GM12878 (cell line): ENCODE measurements at regions not wholly inside any gene's neighbourhood (a gene's known extent, or its start where the extent isn't known, plus 50 kb on each side); places are given as distances from the start of the nearest gene placed in this dataset.
"Not testable (repeated sequence)": the region's sequence is repeated elsewhere in the genome, so short reads cannot be mapped to it uniquely, and the experiment has no call there.

ENCODE experiments used
- BCL11A ChIP-seq: IDR thresholded peaks from 2 replicates; pipeline ENCODE4 v1.6.1; 2011; ENCODE audit warnings: low read depth, low read length
- CREM ChIP-seq: IDR thresholded peaks from 2 replicates; pipeline ENCODE4 v1.6.1; 2014; ENCODE audit warnings: antibody characterized with exemption, low read depth
- RAD21 ChIP-seq: IDR thresholded peaks from 2 replicates; pipeline ENCODE4 v1.6.1; 2011; ENCODE audit warnings: mild to moderate bottlenecking, low read depth, low read length, moderate library complexity; ENCODE audit not compliant: insufficient read depth
- TAF1 ChIP-seq: IDR thresholded peaks from 2 replicates; pipeline ENCODE4 v1.6.1; 2011; ENCODE audit warnings: mild to moderate bottlenecking, low read depth, low read length, borderline replicate concordance
- TF ChIP-seq, protein P1 (sequence below), 3 experiments: IDR thresholded peaks in 2 of 3; conservative IDR thresholded peaks in 1 of 3; 2 replicates each; pipeline ENCODE4 v1.5.1; 2011; ENCODE audit warnings: low read depth in 3 of 3, low read length in 3 of 3, mild to moderate bottlenecking in 3 of 3, control low read depth in 2 of 3, moderate library complexity in 2 of 3, inconsistent platforms in 1 of 3, mixed read lengths in 1 of 3; ENCODE audit not compliant: control insufficient read depth in 2 of 3, insufficient read depth in 1 of 3; ENCODE audit errors: extremely low read depth in 1 of 3
- TF ChIP-seq, protein P2 (sequence below): IDR thresholded peaks from 2 replicates; pipeline ENCODE4 v1.6.1; 2011; ENCODE audit warnings: low read depth, low read length, improper control_type of control experiment, borderline replicate concordance
- TF ChIP-seq, protein P3 (sequence below): IDR thresholded peaks from 2 replicates; pipeline ENCODE4 v1.6.1; 2011; ENCODE audit warnings: low read depth, mild to moderate bottlenecking, low read length, moderate library complexity, borderline replicate concordance; ENCODE audit errors: extremely low read depth

DNA sequence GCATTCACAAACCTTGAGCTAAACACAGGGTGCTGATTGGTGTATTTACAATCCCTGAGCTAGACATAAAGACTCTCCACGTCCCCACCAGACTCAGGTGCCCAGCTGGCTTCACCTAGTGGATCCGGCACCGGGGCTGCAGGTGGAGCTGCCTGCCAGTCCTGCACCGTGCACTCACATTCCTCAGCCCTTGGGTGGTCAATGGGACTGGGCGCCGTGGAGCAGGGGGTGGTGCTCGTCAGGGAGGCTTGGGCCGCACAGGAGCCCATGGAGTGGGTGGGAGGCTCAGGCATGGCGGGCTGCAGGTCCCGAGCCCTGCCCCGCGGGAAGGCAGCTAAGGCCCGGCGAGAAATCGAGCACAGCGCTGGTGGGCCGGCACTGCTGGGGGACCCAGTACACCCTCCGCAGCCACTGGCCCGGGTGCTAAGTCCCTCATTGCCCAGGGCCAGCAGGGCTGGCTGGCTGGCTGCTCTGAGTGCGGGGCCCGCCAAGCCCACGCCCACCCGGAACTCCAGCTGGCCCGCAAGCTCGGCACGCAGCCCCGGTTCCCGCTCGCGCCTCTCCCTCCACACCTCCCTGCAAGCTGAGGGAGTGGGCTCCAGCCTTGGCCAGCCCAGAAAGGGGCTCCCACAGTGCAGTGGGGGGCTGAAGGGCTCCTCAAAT is 622.2 kb upstream of the ADGRL2 start:
- not testable (repeated sequence) for TF ChIP-seq BCL11A, TAF1, CREM, RAD21
- TF ChIP-seq, protein P1, sequence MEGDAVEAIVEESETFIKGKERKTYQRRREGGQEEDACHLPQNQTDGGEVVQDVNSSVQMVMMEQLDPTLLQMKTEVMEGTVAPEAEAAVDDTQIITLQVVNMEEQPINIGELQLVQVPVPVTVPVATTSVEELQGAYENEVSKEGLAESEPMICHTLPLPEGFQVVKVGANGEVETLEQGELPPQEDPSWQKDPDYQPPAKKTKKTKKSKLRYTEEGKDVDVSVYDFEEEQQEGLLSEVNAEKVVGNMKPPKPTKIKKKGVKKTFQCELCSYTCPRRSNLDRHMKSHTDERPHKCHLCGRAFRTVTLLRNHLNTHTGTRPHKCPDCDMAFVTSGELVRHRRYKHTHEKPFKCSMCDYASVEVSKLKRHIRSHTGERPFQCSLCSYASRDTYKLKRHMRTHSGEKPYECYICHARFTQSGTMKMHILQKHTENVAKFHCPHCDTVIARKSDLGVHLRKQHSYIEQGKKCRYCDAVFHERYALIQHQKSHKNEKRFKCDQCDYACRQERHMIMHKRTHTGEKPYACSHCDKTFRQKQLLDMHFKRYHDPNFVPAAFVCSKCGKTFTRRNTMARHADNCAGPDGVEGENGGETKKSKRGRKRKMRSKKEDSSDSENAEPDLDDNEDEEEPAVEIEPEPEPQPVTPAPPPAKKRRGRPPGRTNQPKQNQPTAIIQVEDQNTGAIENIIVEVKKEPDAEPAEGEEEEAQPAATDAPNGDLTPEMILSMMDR (IDR thresholded peaks at IDR 0.05 in 2 of 3, conservative IDR thresholded peaks at IDR 0.05 in 1 of 3; ENCODE audit: control insufficient read depth in 2 of 3, extremely low read depth in 1 of 3, insufficient read depth in 1 of 3, low read depth in 3 of 3, low read length in 3 of 3): not testable (repeated sequence)
- TF ChIP-seq, protein P2, sequence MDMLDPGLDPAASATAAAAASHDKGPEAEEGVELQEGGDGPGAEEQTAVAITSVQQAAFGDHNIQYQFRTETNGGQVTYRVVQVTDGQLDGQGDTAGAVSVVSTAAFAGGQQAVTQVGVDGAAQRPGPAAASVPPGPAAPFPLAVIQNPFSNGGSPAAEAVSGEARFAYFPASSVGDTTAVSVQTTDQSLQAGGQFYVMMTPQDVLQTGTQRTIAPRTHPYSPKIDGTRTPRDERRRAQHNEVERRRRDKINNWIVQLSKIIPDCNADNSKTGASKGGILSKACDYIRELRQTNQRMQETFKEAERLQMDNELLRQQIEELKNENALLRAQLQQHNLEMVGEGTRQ: not testable (repeated sequence)
- TF ChIP-seq, protein P3, sequence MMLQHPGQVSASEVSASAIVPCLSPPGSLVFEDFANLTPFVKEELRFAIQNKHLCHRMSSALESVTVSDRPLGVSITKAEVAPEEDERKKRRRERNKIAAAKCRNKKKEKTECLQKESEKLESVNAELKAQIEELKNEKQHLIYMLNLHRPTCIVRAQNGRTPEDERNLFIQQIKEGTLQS: not testable (repeated sequence)
